HL-60 (cell line): ENCODE measurements at regions not wholly inside any gene's neighbourhood (a gene's known extent, or its start where the extent isn't known, plus 50 kb on each side); places are given as distances from the start of the nearest gene placed in this dataset.

Experiments used
- DNase-seq, 2 experiments: peaks; one replicate each; pipeline ENCODE4 v3.0.0-alpha.2; 2010 to 2020; ENCODE audit warnings: low read depth in 1 of 2, low spot score in 1 of 2
- H3K27ac ChIP-seq: fragments of 250-450 bp; sonication (Bioruptor Pico); replicated peaks from 2 replicates; pipeline ENCODE4 v1.5.1; 2020; ENCODE audit warnings: mild to moderate bottlenecking, moderate library complexity
- H3K27me3 ChIP-seq: fragments of 250-450 bp; sonication (Bioruptor Pico); 2 replicates; pipeline ENCODE4 v1.5.1; 2021; ENCODE audit warnings: mild to moderate bottlenecking, moderate library complexity; ENCODE audit not compliant: insufficient read depth, poor library complexity, severe bottlenecking
- H3K4me3 ChIP-seq: replicated peaks from 2 replicates; pipeline ENCODE4 v1.5.1; 2011; ENCODE audit warnings: mild to moderate bottlenecking, control low read depth, low read length; ENCODE audit not compliant: insufficient read depth
- CTCF ChIP-seq: IDR thresholded peaks from one replicate; pipeline ENCODE4 v1.5.1; 2011; ENCODE audit warnings: low read length, control low read depth, inconsistent platforms; ENCODE audit not compliant: insufficient read depth
- GABPA ChIP-seq: IDR thresholded peaks from 2 replicates; pipeline ENCODE4 v1.6.1; 2012; ENCODE audit warnings: low read depth
- POLR2AphosphoS5 ChIP-seq: IDR thresholded peaks from 2 replicates; pipeline ENCODE4 v1.6.1; 2012; ENCODE audit warnings: low read depth
- REST ChIP-seq: IDR thresholded peaks from 2 replicates; pipeline ENCODE4 v1.6.1; 2012; ENCODE audit warnings: low read depth; ENCODE audit not compliant: insufficient replicate concordance
- SPI1 ChIP-seq: IDR thresholded peaks from 2 replicates; pipeline ENCODE4 v1.6.1; 2012; ENCODE audit warnings: low read depth, mild to moderate bottlenecking, borderline replicate concordance

GRCh38 chr2:5352286-5352685 lies 339.9 kb upstream of the SOX11 start:
- Histone ChIP-seq H3K4me3 (no peak overlapping the region), H3K27ac (no peak overlapping the region), H3K27me3 (no peaks in the 10 kb centered on the region)
- no peak for TF ChIP-seq POLR2AphosphoS5
- TF ChIP-seq SPI1, result no peak
- no peak for TF ChIP-seq REST
- TF ChIP-seq GABPA, result no peak
- TF ChIP-seq CTCF, result no peak
- no peak for DNase-seq

- no peak overlapping the region for H3K27ac ChIP-seq
- DNase-seq, result no peak
- no peaks in the 10 kb centered on the region for H3K27me3 ChIP-seq
- TF ChIP-seq CTCF, result no peak
- no peak for TF ChIP-seq SPI1
- TF ChIP-seq GABPA, result no peak
- no peak for TF ChIP-seq POLR2AphosphoS5
- TF ChIP-seq REST, result no peak
- H3K4me3 ChIP-seq, result no peak overlapping the region
These were observed 338.6 kb upstream of the SOX11 start for GRCh38 chr2:5353565-5353964.

GRCh38 chr2:5359397-5359796 lies 332.8 kb upstream of the SOX11 start:
- Histone ChIP-seq H3K27me3 (no peaks in the 10 kb centered on the region), H3K4me3 (no peak overlapping the region), H3K27ac (no peak overlapping the region)
- no peak for TF ChIP-seq CTCF
- DNase-seq, result no peak

- TF ChIP-seq GABPA (no peak), REST (no peak), CTCF (no peak), POLR2AphosphoS5 (no peak)
- Histone ChIP-seq H3K27me3 (no peaks in the 10 kb centered on the region), H3K4me3 (no peak overlapping the region), H3K27ac (no peak overlapping the region)
- no peak for DNase-seq
These were observed 332.1 kb upstream of the SOX11 start for GRCh38 chr2:5360081-5360480.
